NCI-H446 treated with DMSO at 0.1 percent for 48 hours (cell line): ENCODE measurements at regions not wholly inside any gene's neighbourhood (a gene's known extent, or its start where the extent isn't known, plus 50 kb on each side); places are given as distances from the start of the nearest gene placed in this dataset.
A peak's percentile ranks its signal among the peaks of the same experiment; 100 is the strongest.

Experiments used
- DNase-seq: peaks from one replicate; lab custom pipeline; 2025; lab: John Stamatoyannopoulos, UW

DNA sequence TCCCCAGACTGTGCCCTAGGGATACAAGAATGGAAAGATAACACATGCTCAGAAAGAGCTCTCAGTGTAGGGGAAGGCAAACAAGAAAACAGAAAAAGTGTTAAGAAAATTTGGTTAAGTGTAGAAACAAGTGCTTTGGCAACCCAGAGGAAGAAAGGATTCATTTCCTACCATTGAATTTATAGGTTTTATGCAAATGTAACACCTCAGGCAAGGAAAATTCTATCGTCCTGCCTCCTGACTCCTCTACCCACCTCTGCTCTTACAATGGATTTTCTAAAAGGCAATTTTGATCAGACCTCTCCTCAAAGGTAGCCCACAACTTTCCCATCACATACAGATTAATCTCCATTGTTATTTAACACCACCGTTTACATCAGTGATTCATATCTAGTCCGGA lies 298.7 kb downstream of the RFC3 start:
- DNase-seq = no peak

GRCh38 chr13:34124666-34125306 lies 306.8 kb downstream of the RFC3 start:
- peak; percentile 30 for DNase-seq

- DNase-seq = no peak
These were observed 309.6 kb downstream of the RFC3 start for GRCh38 chr13:34127523-34127922.

GRCh38 chr13:34128661-34129060 lies 310.7 kb downstream of the RFC3 start:
- DNase-seq = no peak

DNA sequence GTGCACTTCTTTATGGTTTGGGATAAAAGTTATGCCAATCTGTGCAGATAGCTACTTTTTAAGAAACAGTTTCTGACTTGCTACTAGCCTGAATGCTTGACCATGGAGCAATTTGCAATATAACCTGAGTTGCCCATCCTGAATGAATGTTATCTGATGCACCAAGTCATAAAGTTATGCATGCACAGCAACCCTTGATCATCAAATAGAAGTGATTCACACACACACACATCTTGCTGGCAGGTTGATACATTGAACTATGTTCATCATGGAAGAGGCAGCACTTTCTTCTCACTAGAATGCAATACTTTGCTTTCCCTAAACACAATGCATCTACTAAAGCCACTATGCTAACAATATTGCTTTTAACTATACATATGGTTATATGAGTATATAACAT lies 311.5 kb downstream of the RFC3 start:
- no peak for DNase-seq

- no peak for DNase-seq
These were observed 319.3 kb downstream of the RFC3 start for GRCh38 chr13:34137200-34137599.

DNA sequence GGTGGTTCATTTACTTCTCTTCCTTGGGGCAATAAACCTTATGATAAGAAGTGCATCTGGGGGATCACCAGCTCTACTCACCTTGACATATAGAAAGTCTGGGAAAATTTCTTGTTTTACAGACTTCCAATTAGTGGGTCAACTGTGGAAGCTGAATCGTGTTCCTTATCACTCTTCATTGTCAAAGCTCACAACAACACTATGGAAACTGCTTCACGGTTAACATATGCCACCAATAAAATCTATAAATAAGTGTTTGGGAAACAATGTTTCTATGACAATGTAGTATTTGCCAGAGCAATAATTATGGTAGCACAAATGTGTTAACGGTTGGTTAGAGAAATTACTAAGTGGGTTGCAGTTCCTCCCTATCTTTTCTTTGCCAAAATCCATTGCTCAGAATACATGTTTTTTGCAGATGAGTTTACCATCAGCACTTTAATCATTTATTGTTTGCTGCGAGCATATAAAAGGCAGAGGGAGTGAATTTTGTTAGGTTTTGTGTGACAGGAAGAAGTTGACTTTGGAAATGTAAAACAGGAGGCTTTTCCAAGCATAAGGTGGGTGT lies 321.8 kb downstream of the RFC3 start:
- no peak for DNase-seq

GRCh38 chr13:34143637-34144036 lies 325.7 kb downstream of the RFC3 start:
- no peak for DNase-seq

- DNase-seq = no peak
These were observed 326.2 kb downstream of the RFC3 start for GRCh38 chr13:34144142-34144541.

DNA sequence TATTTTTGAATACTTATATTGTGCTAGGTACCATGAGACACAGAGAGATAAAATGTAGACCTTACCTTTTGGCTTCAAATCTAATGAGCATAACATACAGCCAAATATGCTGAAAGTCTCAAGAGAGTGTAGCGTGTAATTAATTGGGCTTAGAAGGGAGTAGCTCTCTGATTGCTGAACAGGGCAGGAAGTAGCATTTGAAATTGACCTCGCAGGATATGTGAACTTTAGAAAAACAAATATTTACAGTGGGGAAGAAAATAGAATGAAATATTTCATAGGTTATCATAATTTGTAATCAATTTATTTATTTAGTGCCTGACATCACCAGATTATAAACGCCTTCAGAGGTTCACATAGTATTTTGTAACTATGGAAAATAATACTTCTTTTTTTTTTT lies 327.1 kb downstream of the RFC3 start:
- DNase-seq = no peak

- no peak for DNase-seq
These were observed 330.4 kb downstream of the RFC3 start for GRCh38 chr13:34148359-34148758.

DNA sequence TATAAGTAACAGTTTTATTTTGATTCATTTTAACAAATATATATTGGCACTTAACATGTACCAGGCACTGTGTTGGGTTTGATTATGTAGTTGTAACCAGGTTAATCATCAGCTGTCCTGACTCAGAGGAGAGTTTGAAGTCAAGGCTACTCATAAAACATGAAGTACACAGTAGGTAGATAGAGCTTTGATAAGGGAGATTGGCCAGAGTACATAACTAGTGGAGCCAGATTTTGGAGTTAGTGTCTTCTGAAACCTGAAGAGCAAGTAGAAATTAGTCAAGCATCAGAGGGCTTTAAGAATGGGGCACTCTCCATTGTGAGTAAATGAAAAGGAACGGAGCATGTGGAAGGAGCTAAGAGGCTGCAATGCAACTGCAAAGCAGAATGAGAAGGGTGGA lies 333.9 kb downstream of the RFC3 start:
- DNase-seq = no peak

GRCh38 chr13:34152409-34152808 lies 334.5 kb downstream of the RFC3 start:
- DNase-seq = no peak

DNA sequence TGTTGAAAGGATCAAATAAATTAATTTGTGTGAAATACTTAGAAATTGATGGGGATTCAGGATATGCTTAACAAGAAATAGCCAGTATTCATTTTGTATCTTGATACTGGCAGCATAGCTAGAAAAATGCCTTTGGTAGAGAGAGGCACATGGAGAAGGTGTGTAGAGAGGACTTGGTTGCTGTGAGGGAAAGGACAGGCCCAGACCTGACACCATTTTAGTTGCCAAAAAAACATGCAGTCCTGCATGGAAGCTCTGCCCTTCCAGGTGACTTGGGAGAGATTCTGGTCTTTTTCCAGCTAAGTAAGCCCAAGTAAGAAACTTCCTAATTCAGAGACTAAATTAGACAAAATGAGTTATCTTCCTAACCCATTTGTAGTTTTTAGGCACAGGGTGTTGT lies 335.0 kb downstream of the RFC3 start:
- DNase-seq = no peak

GRCh38 chr13:34153428-34154180 lies 335.7 kb downstream of the RFC3 start:
- no peak for DNase-seq

- DNase-seq = peak; percentile 9
These were observed 338.1 kb downstream of the RFC3 start for GRCh38 chr13:34155931-34156607.

GRCh38 chr13:34156841-34157365 lies 339.0 kb downstream of the RFC3 start:
- DNase-seq = peak; percentile 86

DNA sequence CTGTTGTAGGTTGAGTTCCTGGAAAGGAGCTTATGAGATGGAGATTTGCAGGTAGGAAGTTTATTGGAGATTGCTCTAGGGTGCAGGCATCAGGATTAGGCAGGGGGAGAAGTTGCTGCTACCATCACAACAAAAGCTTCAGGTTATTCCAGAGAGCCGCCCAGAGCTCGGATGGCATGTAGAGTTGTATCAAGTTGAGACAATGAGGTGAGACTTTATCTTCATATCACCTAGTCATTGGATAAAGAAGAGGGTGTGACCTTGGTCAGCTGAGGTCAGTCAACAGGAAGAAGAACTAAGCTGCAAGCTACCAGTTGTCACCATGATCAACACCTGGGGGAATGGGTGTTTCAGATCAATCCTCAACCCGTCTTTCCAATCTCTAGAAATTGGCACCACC lies 342.0 kb downstream of the RFC3 start:
- DNase-seq = no peak

DNA sequence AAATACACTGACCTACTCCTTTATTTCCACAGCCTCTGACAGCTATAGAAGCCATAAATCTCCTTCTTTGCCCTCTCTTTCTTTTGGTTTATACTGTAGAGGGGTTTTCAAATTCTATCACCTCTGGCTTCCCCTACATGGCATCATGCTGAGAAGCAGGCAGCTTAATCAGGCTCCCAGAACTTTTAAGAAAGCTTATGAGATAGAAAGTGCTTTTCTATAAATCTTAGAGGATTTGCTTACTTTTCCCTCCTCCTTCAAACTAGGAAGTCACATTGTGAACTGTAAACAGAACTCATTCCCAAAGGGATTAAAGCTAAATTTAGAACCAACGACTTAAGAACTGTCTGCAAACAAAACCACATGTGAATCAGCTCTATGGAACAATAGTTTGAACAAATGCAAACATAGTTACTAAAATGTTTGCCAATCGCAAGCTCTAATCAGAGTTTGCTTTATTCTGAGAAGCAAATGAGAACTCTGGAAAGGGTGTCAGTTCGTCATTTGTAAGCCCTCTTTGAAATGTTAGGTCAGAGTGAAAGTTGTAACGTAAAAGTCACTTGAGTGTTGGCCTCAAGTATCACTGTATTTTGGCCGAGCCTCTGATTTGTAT lies 344.1 kb downstream of the RFC3 start:
- no peak for DNase-seq

GRCh38 chr13:34162544-34162933 lies 344.6 kb downstream of the RFC3 start:
- DNase-seq = no peak

DNA sequence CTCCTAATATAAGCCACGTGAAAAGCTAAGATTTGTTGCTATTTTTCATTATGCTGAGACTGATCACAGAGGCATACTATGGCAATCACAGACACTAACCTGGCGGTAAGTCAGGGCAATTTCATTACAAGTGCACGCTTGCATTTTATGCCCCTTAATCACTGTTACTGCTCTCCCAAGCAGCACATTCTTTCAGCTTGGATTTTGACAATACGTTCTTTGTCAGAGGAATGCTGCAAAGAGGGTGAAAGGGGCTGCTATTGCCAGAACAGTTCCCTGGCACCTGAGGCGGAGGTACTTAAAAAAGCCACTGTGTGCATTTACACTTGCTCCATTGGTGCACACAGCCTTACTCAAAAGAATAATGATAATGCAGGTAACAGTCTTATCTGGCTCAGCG lies 346.6 kb downstream of the RFC3 start:
- no peak for DNase-seq

GRCh38 chr13:34165158-34165557 lies 347.2 kb downstream of the RFC3 start:
- no peak for DNase-seq
